IMR-90 (cell line): ENCODE measurements at regions not wholly inside any gene's neighbourhood (a gene's known extent, or its start where the extent isn't known, plus 50 kb on each side); places are given as distances from the start of the nearest gene placed in this dataset.

ENCODE experiments used
- ATAC-seq: fragments of 200-7000 bp; cut with Tn5 transposase; 2 replicates; pipeline ENCODE4 v1.9.1; 2020; ENCODE audit warnings: low read depth, mild to moderate bottlenecking, moderate library complexity
- BruUV-seq: library from RNA; stranded (reverse); fragments of 400-500 nt; replicated peaks from 2 replicates; lab custom pipeline; 2021; lab: Mats Ljungman, UMichigan
- CTCF ChIA-PET: fragments of 300-600 bp; formaldehyde crosslinking; extraction: SDS; loops from one replicate; lab custom pipeline; 2021; ENCODE audit warnings: antibody characterized with exemption; lab: Yijun Ruan, JAX
- POLR2A ChIA-PET: fragments of 300-600 bp; sonication (Branson Sonifier 250); formaldehyde crosslinking; loops from one replicate; lab custom pipeline; 2022; ENCODE audit warnings: antibody characterized with exemption; ENCODE audit not compliant: unreplicated experiment; lab: Charles Lee
- DNase-seq: peaks from one replicate; pipeline ENCODE4 v3.0.0; 2013
- H2AFZ ChIP-seq: replicated peaks from 2 replicates; pipeline ENCODE3; 2013; ENCODE audit warnings: low read length, mild to moderate bottlenecking; ENCODE audit not compliant: poor library complexity
- H2AK5ac ChIP-seq: 2 replicates; pipeline ENCODE4 v1.6.1; 2013; ENCODE audit warnings: low read depth, low read length, inconsistent platforms
- H2AK9ac ChIP-seq: replicated peaks from 2 replicates; pipeline ENCODE3; 2013; ENCODE audit warnings: mild to moderate bottlenecking, low read depth, low read length, moderate library complexity; ENCODE audit not compliant: poor library complexity
- H2BK120ac ChIP-seq: 2 replicates; pipeline ENCODE4 v1.6.1; 2013; ENCODE audit warnings: low read depth, low read length, inconsistent platforms
- H2BK15ac ChIP-seq: 3 replicates; pipeline ENCODE4 v1.6.1; 2013; ENCODE audit warnings: low read depth, low read length, inconsistent platforms
- H2BK20ac ChIP-seq: 2 replicates; pipeline ENCODE4 v1.6.1; 2013; ENCODE audit warnings: low read depth, mild to moderate bottlenecking, inconsistent platforms, low read length, moderate library complexity
- H2BK5ac ChIP-seq: 2 replicates; pipeline ENCODE4 v1.6.1; 2013; ENCODE audit warnings: mild to moderate bottlenecking, low read depth, low read length, inconsistent platforms; ENCODE audit not compliant: poor library complexity, severe bottlenecking
- H3K14ac ChIP-seq: replicated peaks from 2 replicates; pipeline ENCODE4 v1.6.1; 2013; ENCODE audit warnings: low read depth, low read length, inconsistent platforms
- H3K18ac ChIP-seq: 2 replicates; pipeline ENCODE4 v1.6.1; 2013; ENCODE audit warnings: low read depth, low read length, control low read depth
- H3K23ac ChIP-seq: 2 replicates; pipeline ENCODE4 v1.6.1; 2013; ENCODE audit warnings: low read depth, low read length, inconsistent platforms
- H3K27ac ChIP-seq: 2 replicates; pipeline ENCODE4 v1.5.1; 2013; ENCODE audit warnings: mild to moderate bottlenecking, control low read depth, low read length; ENCODE audit not compliant: insufficient read depth
- H3K27me3 ChIP-seq: 2 replicates; pipeline ENCODE4 v1.6.1; 2013; ENCODE audit warnings: low read length; ENCODE audit not compliant: control insufficient read depth, insufficient read depth
- H3K36me3 ChIP-seq: 2 replicates; pipeline ENCODE4 v1.6.1; 2013; ENCODE audit warnings: low read length, mixed read lengths; ENCODE audit not compliant: control insufficient read depth, insufficient read depth
- H3K4ac ChIP-seq: 2 replicates; pipeline ENCODE4 v1.6.1; 2013; ENCODE audit warnings: low read depth, low read length, inconsistent platforms
- H3K4me1 ChIP-seq: 2 replicates; pipeline ENCODE4 v1.6.1; 2013; ENCODE audit warnings: low read length, mixed read lengths; ENCODE audit not compliant: control insufficient read depth, insufficient read depth
- H3K4me2 ChIP-seq: 2 replicates; pipeline ENCODE4 v1.6.1; 2013; ENCODE audit warnings: low read depth, mild to moderate bottlenecking, control low read depth, low read length, moderate library complexity
- H3K4me3 ChIP-seq: 2 replicates; pipeline ENCODE4 v1.5.1; 2013; ENCODE audit warnings: low read depth, mild to moderate bottlenecking, control low read depth, low read length, moderate library complexity; ENCODE audit not compliant: insufficient read depth
- H3K56ac ChIP-seq: 2 replicates; pipeline ENCODE4 v1.6.1; 2013; ENCODE audit warnings: low read length, inconsistent platforms; ENCODE audit not compliant: insufficient read depth; ENCODE audit errors: extremely low read depth
- H3K79me1 ChIP-seq, 2 experiments: 2 replicates each; pipeline ENCODE4 v1.6.1; 2013; ENCODE audit warnings: low read length in 2 of 2, inconsistent platforms in 1 of 2, low read depth in 1 of 2
- H3K9ac ChIP-seq: 2 replicates; pipeline ENCODE4 v1.6.1; 2013; ENCODE audit warnings: low read depth, low read length, control low read depth
- H3K9me1 ChIP-seq: 2 replicates; pipeline ENCODE4 v1.6.1; 2013; ENCODE audit warnings: low read length, inconsistent platforms; ENCODE audit not compliant: insufficient read depth
- H3K9me3 ChIP-seq: 2 replicates; pipeline ENCODE4 v1.6.1; 2013; ENCODE audit warnings: low read length; ENCODE audit not compliant: control insufficient read depth, insufficient read depth
- H4K20me1 ChIP-seq: 2 replicates; pipeline ENCODE4 v1.6.1; 2013; ENCODE audit warnings: low read length, inconsistent platforms; ENCODE audit not compliant: insufficient read depth
- H4K5ac ChIP-seq: 2 replicates; pipeline ENCODE4 v1.6.1; 2013; ENCODE audit warnings: mild to moderate bottlenecking, low read depth, low read length, control low read depth
- H4K8ac ChIP-seq, 2 experiments: 2 replicates each; pipeline ENCODE4 v1.6.1; 2013; ENCODE audit warnings: low read depth in 2 of 2, low read length in 2 of 2, control low read depth in 1 of 2, inconsistent platforms in 1 of 2
- H4K91ac ChIP-seq: 2 replicates; pipeline ENCODE4 v1.6.1; 2013; ENCODE audit warnings: low read depth, low read length, inconsistent platforms; ENCODE audit not compliant: insufficient read depth
- BHLHE40 ChIP-seq: fragments of 150-350 bp; IDR thresholded peaks from 2 replicates; pipeline ENCODE4 v1.6.1; 2016; ENCODE audit warnings: mild to moderate bottlenecking, low read depth, low read length
- CEBPB ChIP-seq: IDR thresholded peaks from 2 replicates; pipeline ENCODE4 v1.6.1; 2012; ENCODE audit warnings: low read depth, low read length, improper control_type of control experiment
- CHD1 ChIP-seq: IDR thresholded peaks from 2 replicates; pipeline ENCODE4 v1.6.1; 2012; ENCODE audit warnings: low read depth, low read length, improper control_type of control experiment
- CTCF ChIP-seq: conservative IDR thresholded peaks from 2 replicates; pipeline ENCODE4 v1.5.1; 2012; ENCODE audit warnings: mild to moderate bottlenecking, low read depth, low read length, improper control_type of control experiment
- FOS ChIP-seq: fragments of 150-350 bp; IDR thresholded peaks from 2 replicates; pipeline ENCODE4 v1.6.1; 2016; ENCODE audit warnings: low read depth, low read length
- MAFK ChIP-seq: IDR thresholded peaks from 2 replicates; pipeline ENCODE4 v1.6.1; 2012; ENCODE audit warnings: low read depth, low read length, improper control_type of control experiment
- MAZ ChIP-seq: IDR thresholded peaks from 2 replicates; pipeline ENCODE4 v1.6.1; 2012; ENCODE audit warnings: low read depth, mild to moderate bottlenecking, low read length, improper control_type of control experiment, moderate library complexity, borderline replicate concordance
- MXI1 ChIP-seq: IDR thresholded peaks from 2 replicates; pipeline ENCODE4 v1.6.1; 2012; ENCODE audit warnings: low read depth, mild to moderate bottlenecking, low read length, moderate library complexity, borderline replicate concordance
- NFE2L2 ChIP-seq: fragments of 150-350 bp; IDR thresholded peaks from 2 replicates; pipeline ENCODE4 v1.6.1; 2016; ENCODE audit warnings: low read depth, mild to moderate bottlenecking, low read length
- POLR2A ChIP-seq: IDR thresholded peaks from 2 replicates; pipeline ENCODE4 v1.6.1; 2012; ENCODE audit warnings: mild to moderate bottlenecking, low read depth, low read length
- RAD21 ChIP-seq: IDR thresholded peaks from 2 replicates; pipeline ENCODE4 v1.6.1; 2012; ENCODE audit warnings: low read length, improper control_type of control experiment
- RCOR1 ChIP-seq: IDR thresholded peaks from 2 replicates; pipeline ENCODE4 v1.6.1; 2012; ENCODE audit warnings: mild to moderate bottlenecking, low read length, improper control_type of control experiment; ENCODE audit not compliant: insufficient replicate concordance
- RFX5 ChIP-seq: IDR thresholded peaks from 2 replicates; pipeline ENCODE4 v1.8.0; 2012; ENCODE audit warnings: low read depth, mild to moderate bottlenecking, low read length, moderate library complexity
- SMC3 ChIP-seq: fragments of 150-350 bp; IDR thresholded peaks from 2 replicates; pipeline ENCODE4 v1.6.1; 2016; ENCODE audit warnings: low read depth, mild to moderate bottlenecking, antibody characterized with exemption, low read length, moderate library complexity
- dilution Hi-C: fragments of 300-500 bp; cut with HindIII; formaldehyde crosslinking; loops from one replicate; pipeline ENCODE4 v1.14.3; 2018; ENCODE audit warnings: low sequenced_read_pairs; ENCODE audit not compliant: unreplicated experiment
- in situ Hi-C: fragments of 300-500 bp; cut with MboI; formaldehyde crosslinking; loops from 3 replicates; pipeline ENCODE4 v1.14.3; 2019; ENCODE audit warnings: low sequenced_read_pairs, inconsistent platforms, mixed read lengths
- intact Hi-C: fragments of 100-400 bp; cut with micrococcal nuclease; formaldehyde crosslinking; loops from 2 replicates; pipeline ENCODE4 v1.10.0; 2022
- TF ChIP-seq, protein P1 (sequence below): fragments of 150-350 bp; IDR thresholded peaks from 2 replicates; pipeline ENCODE4 v1.6.1; 2016; ENCODE audit warnings: low read depth, mild to moderate bottlenecking, low read length, moderate library complexity, borderline replicate concordance

- Histone ChIP-seq H3K9ac (no peak overlapping the region), H2BK5ac (no peak overlapping the region), H3K18ac (no peak overlapping the region), H4K91ac (no peak overlapping the region), H3K9me3 (peaks cover 9% of the 10 kb centered on the region), H2AFZ (no peak overlapping the region), H3K4ac (no peak overlapping the region), H4K8ac (no peak overlapping the region), H4K5ac (no peak overlapping the region), H2AK9ac (no peak overlapping the region), H3K27me3 (no peaks in the 10 kb centered on the region), H2AK5ac (no peak overlapping the region), H3K36me3 (no peaks in the 10 kb centered on the region), H3K4me2 (no peak overlapping the region), H2BK120ac (no peak overlapping the region), H3K56ac (no peak overlapping the region), H2BK20ac (no peak overlapping the region), H3K23ac (no peak overlapping the region), H2BK15ac (no peak overlapping the region), H3K27ac (no peak overlapping the region), H3K9me1 (no peaks in the 10 kb centered on the region), H3K14ac (no peak overlapping the region), H4K20me1 (no peaks in the 10 kb centered on the region), H3K79me1 (no peaks in the 10 kb centered on the region), H3K4me3 (no peak overlapping the region), H3K4me1 (no peaks in the 10 kb centered on the region)
- DNase-seq (no peak), ATAC-seq (no peak)
- CTCF ChIA-PET = no interaction called here
- in situ Hi-C loops = no loop called here
- intact Hi-C loops = no loop called here
- TF ChIP-seq RFX5 (no peak), CTCF (no peak), RAD21 (no peak), BHLHE40 (no peak), CEBPB (no peak), CHD1 (no peak), MXI1 (no peak), MAFK (no peak), POLR2A (no peak), RCOR1 (no peak), SMC3 (no peak), NFE2L2 (no peak), MAZ (no peak), FOS (no peak)
- TF ChIP-seq, protein P1, sequence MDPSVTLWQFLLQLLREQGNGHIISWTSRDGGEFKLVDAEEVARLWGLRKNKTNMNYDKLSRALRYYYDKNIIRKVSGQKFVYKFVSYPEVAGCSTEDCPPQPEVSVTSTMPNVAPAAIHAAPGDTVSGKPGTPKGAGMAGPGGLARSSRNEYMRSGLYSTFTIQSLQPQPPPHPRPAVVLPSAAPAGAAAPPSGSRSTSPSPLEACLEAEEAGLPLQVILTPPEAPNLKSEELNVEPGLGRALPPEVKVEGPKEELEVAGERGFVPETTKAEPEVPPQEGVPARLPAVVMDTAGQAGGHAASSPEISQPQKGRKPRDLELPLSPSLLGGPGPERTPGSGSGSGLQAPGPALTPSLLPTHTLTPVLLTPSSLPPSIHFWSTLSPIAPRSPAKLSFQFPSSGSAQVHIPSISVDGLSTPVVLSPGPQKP = no peak
- BruUV-seq = no TSS peak
- dilution Hi-C loops = no loop called here
- POLR2A ChIA-PET = no interaction called here
These were observed 84.7 kb upstream of the LRRN1 start for GRCh38 chr3:3714572-3714971.
